DND-41 (cell line): ENCODE measurements at regions not wholly inside any gene's neighbourhood (a gene's known extent, or its start where the extent isn't known, plus 50 kb on each side); places are given as distances from the start of the nearest gene placed in this dataset.

Experiments
- EZH2 ChIP-seq: IDR thresholded peaks from 3 replicates; pipeline ENCODE4 v1.6.1; 2012; ENCODE audit warnings: borderline replicate concordance, low read depth, mild to moderate bottlenecking, moderate library complexity, low read length, inconsistent platforms; ENCODE audit not compliant: severe bottlenecking
- TF ChIP-seq, protein P1 (sequence below): IDR thresholded peaks from 2 replicates; pipeline ENCODE4 v1.5.1; 2012; ENCODE audit warnings: borderline replicate concordance, low read length, moderate library complexity, mild to moderate bottlenecking; ENCODE audit not compliant: poor library complexity, severe bottlenecking; ENCODE audit errors: extremely low read depth

- TF ChIP-seq, protein P1, sequence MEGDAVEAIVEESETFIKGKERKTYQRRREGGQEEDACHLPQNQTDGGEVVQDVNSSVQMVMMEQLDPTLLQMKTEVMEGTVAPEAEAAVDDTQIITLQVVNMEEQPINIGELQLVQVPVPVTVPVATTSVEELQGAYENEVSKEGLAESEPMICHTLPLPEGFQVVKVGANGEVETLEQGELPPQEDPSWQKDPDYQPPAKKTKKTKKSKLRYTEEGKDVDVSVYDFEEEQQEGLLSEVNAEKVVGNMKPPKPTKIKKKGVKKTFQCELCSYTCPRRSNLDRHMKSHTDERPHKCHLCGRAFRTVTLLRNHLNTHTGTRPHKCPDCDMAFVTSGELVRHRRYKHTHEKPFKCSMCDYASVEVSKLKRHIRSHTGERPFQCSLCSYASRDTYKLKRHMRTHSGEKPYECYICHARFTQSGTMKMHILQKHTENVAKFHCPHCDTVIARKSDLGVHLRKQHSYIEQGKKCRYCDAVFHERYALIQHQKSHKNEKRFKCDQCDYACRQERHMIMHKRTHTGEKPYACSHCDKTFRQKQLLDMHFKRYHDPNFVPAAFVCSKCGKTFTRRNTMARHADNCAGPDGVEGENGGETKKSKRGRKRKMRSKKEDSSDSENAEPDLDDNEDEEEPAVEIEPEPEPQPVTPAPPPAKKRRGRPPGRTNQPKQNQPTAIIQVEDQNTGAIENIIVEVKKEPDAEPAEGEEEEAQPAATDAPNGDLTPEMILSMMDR = no peak
- TF ChIP-seq EZH2 = no peak
These were observed 54.2 kb upstream of the PMFBP1 start for GRCh38 chr16:72226136-72226535.
